ENCODE measurements at regions not wholly inside any gene's neighbourhood (a gene's known extent, or its start where the extent isn't known, plus 50 kb on each side); places are given as distances from the start of the nearest gene placed in this dataset.

DNA sequence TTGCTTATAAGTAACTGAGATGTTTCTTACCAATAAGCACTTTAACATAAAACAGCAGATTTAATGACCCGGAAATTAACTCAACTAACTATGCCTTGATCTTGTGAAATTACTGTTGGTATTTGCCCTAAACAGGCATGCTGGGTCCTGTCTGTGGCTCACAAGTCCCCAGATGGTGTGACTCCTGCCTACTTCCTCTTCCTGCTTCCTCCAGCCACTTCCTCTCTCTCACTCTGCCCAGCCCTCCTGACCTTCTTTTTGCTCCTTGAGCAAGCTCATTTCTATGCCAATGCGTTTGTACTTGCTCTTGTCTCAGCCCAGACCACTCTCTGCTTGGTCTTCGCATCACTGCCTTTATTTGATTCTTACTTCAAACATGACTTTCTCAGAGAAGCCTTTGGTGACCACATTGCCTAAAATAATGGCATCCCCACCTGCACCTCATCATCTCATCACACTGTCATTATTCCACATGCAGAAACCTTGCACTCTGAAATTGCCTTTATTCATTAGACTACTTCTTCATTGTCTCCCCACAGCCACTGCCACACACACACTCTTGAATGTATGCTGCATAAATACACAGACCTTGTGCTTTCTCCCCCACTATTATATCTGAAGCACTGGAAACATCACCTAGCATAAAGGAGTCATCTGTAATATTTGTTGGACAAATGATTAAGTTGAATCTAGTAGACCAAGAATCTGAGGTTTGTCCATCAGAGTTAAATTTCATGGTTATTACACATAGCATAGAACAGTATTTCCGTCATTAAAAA lies 256.3 kb upstream of the SEMA6D start:
- no peak for DNase-seq (ENCODE audit: low read depth in 4 of 4, low spot score in 2 of 4)

DNA sequence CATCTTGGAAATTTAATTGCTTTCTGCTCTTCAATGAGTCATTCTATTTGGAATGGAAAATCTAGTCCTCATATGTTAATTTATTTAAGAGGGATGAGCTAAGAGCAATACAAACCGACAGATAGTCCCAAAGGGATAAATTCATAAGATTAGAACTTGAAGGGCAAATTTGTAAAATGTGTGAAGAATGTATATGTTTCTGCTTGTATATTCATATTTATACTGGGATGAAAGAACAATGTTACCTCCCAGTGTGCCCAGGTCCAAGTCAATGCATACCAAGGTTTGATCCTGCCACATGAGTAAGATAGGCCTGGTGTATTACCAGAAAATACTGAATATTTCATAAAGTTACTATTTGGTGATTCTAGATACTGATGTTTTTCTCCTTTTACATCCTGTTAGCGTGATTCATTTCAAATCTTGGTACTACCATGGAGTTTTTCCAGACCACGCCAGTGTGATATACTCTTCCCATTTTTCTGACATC lies 255.6 kb upstream of the SEMA6D start:
- DNase-seq (ENCODE audit: low read depth in 4 of 4, low spot score in 2 of 4): no peak

DNA sequence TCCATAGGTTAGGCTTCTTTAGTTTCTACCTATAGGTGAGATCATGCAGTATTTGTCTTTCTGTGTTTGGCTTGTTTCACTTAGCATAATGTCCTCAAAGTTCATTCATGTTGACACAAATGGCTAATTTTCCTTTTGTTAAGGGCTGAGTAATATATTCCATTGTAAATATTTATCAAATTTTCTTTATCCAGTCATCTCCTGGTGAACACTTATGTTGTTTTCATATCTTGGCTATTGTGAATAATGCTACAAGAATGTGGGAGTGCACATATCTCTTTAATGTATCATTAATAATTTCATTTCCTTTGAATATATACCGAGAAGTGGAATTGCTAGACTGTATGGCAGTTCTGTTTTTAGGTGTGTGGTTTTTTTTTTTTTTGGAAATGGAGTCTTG lies 250.9 kb upstream of the SEMA6D start:
- DNase-seq (ENCODE audit: low read depth in 4 of 4, low spot score in 2 of 4): no peak

DNA sequence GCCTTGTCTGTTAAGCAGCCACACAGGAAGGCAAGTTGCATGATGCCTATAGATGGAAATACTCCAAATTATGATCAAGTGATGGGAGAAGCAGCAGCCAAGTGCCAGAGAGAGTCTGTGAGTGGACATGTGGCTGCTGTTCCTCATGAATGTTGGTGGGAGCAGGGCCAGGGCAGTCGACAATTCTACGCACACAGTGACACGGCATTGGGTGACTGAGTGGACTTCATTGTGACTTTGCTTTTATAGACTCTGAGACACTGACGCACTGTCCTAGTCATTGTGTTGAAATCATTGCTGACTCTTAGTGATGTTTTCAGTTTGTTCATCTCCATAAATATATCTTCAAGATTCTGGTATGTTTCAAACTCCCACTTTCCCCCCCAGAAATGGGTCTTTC lies 246.3 kb upstream of the SEMA6D start:
- DNase-seq (ENCODE audit: low read depth in 4 of 4, low spot score in 2 of 4): no peak

GRCh38 chr15:47473106-47473725 lies 244.1 kb upstream of the SEMA6D start:
- DNase-seq (ENCODE audit: low read depth in 4 of 4, low spot score in 2 of 4): no peak

DNA sequence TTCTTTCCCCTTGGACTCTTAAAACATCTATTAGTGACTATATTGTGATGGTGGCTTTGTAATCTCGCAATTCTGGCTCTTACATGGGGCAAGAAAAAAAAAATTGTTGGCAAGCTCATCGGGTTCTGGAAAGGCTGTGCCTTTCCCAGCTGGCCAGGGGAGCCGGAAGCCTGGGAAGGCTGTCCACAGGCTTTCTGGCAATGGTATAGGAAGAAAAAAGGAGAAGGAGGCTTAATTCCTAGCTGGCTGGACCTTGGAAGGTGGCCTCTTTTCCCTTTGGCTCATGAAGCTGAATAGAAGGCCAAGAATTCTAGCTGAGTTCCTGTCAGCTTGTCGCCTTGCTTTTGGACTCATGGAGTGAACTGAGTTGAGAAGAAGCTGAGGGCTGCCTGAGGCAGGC lies 243.5 kb upstream of the SEMA6D start:
- DNase-seq (ENCODE audit: low read depth in 4 of 4, low spot score in 2 of 4): peak in 1 of 4 donors; percentile 8

GRCh38 chr15:47475336-47475735 lies 242.0 kb upstream of the SEMA6D start:
- no peak for DNase-seq (ENCODE audit: low read depth in 4 of 4, low spot score in 2 of 4)

GRCh38 chr15:47477341-47477740 lies 240.0 kb upstream of the SEMA6D start:
- no peak for DNase-seq (ENCODE audit: low read depth in 4 of 4, low spot score in 2 of 4)

DNA sequence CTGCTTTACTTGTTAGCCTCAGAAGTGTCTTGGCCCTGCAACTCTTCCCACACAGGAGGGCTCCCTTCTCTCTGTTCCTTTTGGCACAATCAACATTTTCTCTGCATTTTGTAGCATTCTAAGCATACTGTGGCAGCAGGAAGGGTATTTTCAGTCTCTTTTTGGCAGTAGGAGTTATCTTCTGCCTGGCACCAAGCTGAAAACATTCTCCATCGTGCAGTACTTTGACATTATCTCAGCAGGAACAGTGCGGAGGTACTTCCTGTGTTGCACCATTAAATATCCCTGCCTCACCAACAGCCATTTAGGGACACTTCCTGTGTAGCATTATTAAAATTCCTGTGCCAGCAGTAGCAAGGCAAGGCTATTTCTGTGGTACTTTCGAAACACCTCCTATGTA lies 233.2 kb upstream of the SEMA6D start:
- no peak for DNase-seq (ENCODE audit: low read depth in 4 of 4, low spot score in 2 of 4)

DNA sequence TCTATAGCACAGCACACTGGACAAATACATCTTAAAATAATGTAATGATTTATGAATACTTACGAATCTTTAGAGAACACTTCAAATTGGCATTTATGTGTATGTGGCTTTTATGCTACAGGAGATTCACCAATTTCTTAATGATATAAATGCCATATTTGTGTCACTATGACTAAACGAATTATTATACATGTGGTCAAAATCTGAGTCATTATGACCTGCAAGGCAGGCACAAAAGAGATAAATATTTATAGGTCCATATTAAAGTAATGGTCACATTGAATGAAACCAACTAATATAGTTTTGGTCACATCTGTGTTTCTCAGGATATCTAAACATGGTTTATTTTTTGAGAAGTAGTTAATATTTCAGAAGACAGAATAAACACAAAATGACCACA lies 232.3 kb upstream of the SEMA6D start:
- DNase-seq (ENCODE audit: low read depth in 4 of 4, low spot score in 2 of 4): no peak

DNA sequence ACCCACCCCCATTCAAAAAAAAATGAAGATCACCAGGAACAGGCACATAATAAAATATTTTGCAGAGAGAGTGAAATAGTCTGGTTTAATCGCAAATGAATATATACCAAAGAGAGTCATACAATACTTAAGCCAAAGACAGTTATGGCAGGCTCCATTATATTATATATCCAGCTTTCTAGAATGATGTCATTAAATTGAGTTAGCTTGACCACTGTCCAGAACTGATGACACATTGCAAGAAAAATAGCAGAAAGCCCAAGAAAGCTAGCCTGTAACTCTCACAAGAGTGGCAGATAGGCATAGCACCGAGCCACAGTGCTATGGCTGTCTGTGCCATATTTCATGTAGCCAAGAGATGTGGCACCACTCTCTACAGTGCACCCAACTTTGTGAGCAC lies 231.9 kb upstream of the SEMA6D start:
- DNase-seq (ENCODE audit: low read depth in 4 of 4, low spot score in 2 of 4): no peak

DNA sequence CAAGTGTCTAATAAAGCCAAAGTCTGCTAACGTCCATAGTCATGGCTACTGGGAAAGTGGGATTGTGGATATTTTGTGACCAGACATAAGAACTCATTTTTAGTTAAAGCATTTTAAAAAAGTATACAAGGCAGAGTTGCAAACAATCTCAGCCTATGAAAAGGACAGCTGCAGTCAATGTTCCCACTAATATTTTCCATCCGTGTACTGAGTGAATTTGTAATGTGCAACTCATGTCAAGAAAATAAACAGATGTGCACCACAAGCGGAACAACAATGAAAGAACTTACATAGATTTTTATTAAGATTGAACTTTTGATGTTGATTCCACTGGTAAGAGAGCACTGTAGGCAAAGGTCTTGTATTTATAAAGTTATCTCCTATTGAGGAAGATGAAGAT lies 231.3 kb upstream of the SEMA6D start:
- DNase-seq (ENCODE audit: low read depth in 4 of 4, low spot score in 2 of 4): no peak

GRCh38 chr15:47492195-47492594 lies 225.1 kb upstream of the SEMA6D start:
- no peak for DNase-seq (ENCODE audit: low read depth in 4 of 4, low spot score in 2 of 4)

DNA sequence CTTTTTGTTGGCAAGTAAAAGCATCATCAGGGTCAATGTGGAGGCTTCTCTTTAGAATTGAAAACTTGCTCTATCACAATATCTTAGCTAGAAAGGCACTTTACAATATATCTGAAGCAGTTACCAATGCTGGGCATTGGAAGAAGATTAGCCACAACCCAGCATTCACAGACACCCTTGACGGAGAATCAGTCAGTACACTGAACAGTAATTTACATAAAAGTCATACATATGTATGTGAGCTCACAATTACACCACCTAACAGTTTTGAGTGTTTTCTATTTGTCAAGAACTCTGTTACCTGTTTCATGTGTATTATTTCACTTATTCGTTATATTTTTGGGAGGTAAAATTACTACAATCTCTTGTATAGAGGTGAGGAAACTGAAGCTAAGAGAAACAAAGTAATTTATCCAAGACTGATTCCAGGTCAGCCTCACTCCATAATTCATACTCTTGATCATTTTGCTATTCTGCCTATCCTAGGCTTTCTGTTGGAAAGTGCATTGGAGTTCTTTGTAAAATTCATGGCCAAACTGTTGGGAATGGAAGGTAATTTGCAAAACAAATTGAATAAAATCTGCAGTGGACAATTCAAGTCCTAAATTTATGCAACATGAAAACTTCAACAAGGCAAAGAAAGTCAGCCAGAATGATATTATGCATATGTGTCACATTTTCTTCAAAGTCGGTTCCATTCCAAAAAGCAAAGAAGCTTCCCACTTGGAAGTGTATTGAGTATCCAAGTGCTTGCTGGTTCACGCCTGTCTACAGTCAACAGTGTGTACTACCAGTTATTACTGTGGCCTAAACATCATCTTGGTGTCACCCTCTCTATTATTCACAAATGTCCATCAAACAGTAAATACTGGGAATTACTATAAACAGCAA lies 223.7 kb upstream of the SEMA6D start:
- DNase-seq (ENCODE audit: low read depth in 4 of 4, low spot score in 2 of 4): no peak

- DNase-seq (ENCODE audit: low read depth in 4 of 4, low spot score in 2 of 4): no peak
Measured at GRCh38 chr15:47496343-47497185, 220.7 kb upstream of the SEMA6D start.

DNA sequence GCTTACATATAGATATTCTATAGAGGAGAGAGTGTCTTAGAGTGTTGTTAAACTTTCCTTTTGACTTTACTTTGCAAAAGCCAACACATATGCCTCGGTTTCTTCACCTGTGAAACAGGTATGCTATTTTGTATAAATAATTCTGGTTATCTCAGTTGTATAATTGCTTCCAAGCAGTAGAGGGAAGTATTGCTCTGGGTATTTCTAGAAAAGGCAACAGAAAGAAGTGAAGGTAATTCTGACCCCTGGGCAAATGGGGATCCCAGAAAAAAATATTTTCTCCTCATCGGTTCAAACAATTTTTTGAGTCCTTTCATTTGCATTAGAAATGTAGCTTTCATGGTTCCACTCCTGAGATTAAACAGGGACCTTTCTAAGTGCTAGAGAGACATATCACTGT lies 216.5 kb upstream of the SEMA6D start:
- no peak for DNase-seq (ENCODE audit: low read depth in 4 of 4, low spot score in 2 of 4)

DNA sequence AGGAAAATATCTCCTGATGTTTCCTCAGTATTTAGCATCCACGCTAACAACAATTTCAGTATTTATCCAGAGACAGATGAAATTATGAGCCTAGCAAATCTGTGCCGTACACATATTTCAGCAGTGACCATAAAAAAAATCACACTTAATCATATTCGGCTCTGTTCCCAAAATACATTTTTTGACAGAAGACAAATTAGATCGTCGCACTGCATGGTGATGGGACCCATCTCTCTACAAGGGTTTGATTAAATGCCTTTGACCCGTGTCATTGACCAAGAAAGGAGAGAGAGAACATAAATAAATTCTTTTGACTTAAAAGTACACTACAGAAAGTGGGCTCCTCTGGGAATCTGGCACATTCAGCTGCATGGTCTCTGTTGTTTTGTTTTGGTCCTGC lies 215.3 kb upstream of the SEMA6D start:
- DNase-seq (ENCODE audit: low read depth in 4 of 4, low spot score in 2 of 4): no peak

DNA sequence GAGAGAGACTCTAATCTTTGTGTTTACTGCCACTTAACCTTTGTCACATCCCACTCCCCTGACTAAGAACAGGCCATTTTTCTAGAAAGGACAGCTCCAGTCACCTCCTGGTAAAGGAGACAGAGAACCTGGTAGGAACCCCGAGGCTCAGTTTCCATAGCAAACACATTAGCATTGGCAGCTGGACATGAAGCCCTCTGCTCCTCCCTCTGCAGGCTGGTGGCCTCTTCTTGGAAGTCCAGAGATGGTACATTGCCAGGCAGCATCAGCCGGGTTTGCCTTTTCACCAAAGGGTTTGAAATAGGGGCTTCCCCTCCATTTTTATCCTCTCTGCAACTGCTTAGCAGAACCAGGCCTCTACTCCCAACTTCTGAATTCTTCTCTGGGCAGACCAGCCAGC lies 213.4 kb upstream of the SEMA6D start:
- no peak for DNase-seq (ENCODE audit: low read depth in 4 of 4, low spot score in 2 of 4)

DNA sequence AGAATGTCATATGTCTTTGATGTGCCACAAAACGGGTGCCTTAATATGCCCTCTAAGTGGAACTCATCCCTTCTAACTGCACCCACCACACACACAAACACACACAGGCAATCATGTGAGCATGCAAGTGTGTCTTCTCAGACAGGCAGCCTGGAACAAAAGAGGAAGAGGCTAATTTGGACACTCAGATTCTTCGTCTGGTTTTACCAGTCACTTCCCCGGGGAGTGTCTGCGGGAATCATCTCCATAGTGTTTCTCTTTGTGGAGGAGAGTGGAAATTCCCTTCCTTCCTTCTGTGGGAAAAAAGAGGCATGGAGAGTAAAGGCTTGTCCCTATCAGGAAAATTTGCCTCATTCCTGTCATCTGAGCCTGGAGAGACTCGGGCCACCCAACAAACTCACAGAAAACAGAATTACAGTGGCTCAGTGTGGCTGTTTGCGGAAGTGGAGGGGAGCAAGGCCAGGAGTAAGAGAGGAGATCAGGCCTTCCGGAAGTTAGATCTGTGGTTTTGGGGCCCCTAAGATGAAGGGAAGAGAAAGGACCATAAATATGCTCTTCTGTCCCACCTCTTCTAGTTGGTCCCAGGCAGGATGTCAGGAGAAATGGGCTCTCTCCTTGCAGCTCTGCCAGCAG lies 212.6 kb upstream of the SEMA6D start:
- DNase-seq (ENCODE audit: low read depth in 4 of 4, low spot score in 2 of 4): no peak

DNA sequence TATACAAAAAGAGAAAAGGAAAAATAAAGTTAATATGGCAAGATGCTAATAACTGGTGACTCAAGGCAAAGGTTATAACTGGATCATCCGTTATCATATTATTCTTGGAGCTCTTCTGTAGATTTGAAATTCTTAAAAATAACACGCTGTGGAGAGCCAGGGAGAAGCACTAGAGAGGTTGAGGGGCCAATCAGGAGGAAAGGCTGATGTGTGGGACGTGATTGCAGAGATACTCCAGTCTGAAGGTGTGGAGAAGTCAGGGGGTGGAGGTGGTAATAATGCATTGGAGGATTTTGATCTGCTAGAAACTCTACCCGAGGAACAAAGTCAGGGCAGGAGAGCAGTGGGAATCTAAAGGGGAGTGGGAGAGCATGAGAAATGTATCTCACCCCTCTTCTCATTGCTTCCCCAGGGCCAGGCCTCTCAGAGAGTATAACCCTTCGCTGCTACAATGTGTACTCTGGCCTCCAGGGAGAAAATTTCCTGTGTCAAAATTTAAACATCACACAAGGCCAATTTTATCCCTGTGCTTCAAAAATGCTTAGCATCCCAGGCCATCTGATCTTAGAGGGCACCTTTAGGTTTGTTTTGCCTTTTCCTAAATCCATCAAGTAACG lies 211.5 kb upstream of the SEMA6D start:
- DNase-seq (ENCODE audit: low read depth in 4 of 4, low spot score in 2 of 4): no peak
